Stimulated activated effector memory CD8-positive, alpha-beta T cell treated with anti-CD3 and anti-CD28 coated beads, Interleukin-12 subunit alpha, Interleukin-12 subunit beta, amount 100 ng/mL, for 72 hours (primary cell): ENCODE measurements at regions not wholly inside any gene's neighbourhood (a gene's known extent, or its start where the extent isn't known, plus 50 kb on each side); places are given as distances from the start of the nearest gene placed in this dataset.

Experiments
- ATAC-seq: fragments of 150-1000 bp; cut with Tn5 transposase; 2 replicates; pipeline ENCODE4 v1.10.0; 2021
- DNase-seq, 2 donors: peaks; one replicate each; pipeline ENCODE4 v3.0.0; 2021 to 2022; ENCODE audit warnings: low spot score in 2 of 2
- H3K27ac Mint-ChIP-seq: one replicate; pipeline ENCODE4 v1.8.0; 2022; ENCODE audit warnings: mild to moderate bottlenecking, mixed read lengths
- H3K36me3 Mint-ChIP-seq: one replicate; pipeline ENCODE4 v1.8.0; 2022; ENCODE audit warnings: mild to moderate bottlenecking, mixed read lengths
- H3K4me1 Mint-ChIP-seq: one replicate; pipeline ENCODE4 v1.8.0; 2022; ENCODE audit warnings: mixed read lengths
- H3K4me3 Mint-ChIP-seq: one replicate; pipeline ENCODE4 v1.8.0; 2022; ENCODE audit warnings: mild to moderate bottlenecking, mixed read lengths
- H3K9me3 Mint-ChIP-seq: one replicate; pipeline ENCODE4 v1.8.0; 2022; ENCODE audit warnings: mixed read lengths

- Mint-ChIP-seq H3K36me3 (no peaks in the 10 kb centered on the region), H3K4me3 (no peak overlapping the region), H3K27ac (no peak overlapping the region), H3K4me1 (no peaks in the 10 kb centered on the region), H3K9me3 (no peaks in the 10 kb centered on the region)
- ATAC-seq (no peak), DNase-seq (no peak)
Observed at GRCh38 chr5:112671687-112672086, 66.0 kb upstream of the APC start.

GRCh38 chr5:112681481-112681908 is 56.2 kb upstream of the APC start:
- Mint-ChIP-seq H3K4me3 (no peak overlapping the region), H3K27ac (no peak overlapping the region), H3K4me1 (no peaks in the 10 kb centered on the region), H3K9me3 (peaks cover 2% of the 10 kb centered on the region), H3K36me3 (no peaks in the 10 kb centered on the region)
- DNase-seq, result no peak
- ATAC-seq, result no peak

- no peaks in the 10 kb centered on the region for H3K36me3 Mint-ChIP-seq
- H3K27ac Mint-ChIP-seq, result no peak overlapping the region
- no peaks in the 10 kb centered on the region for H3K4me1 Mint-ChIP-seq
- ATAC-seq, result no peak
- H3K4me3 Mint-ChIP-seq, result no peak overlapping the region
- H3K9me3 Mint-ChIP-seq, result peaks cover 2% of the 10 kb centered on the region
- DNase-seq, result no peak
Observed at GRCh38 chr5:112682621-112683061, 55.0 kb upstream of the APC start.

DNA sequence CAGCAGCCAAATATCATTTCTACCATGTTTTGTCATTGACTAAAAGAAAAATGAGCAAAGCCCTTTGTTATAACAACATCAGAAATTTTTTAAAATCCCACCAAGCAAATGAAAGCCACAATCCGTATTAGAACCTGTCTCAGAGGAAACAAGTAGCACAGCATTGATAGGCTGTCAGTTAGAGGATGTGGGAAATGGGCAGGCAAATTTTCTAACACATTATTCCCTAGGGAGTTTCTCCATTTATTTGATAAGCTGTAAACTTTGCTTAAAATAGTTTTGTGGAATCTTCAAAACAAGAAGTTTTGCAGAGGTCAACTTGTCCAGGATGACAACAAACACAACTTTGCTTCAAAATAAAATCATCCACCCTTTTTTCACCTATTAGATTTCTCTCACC is 53.6 kb upstream of the APC start:
- no peaks in the 10 kb centered on the region for H3K4me1 Mint-ChIP-seq
- H3K9me3 Mint-ChIP-seq, result peaks cover 2% of the 10 kb centered on the region
- no peaks in the 10 kb centered on the region for H3K36me3 Mint-ChIP-seq
- no peak overlapping the region for H3K27ac Mint-ChIP-seq
- DNase-seq (no peak), ATAC-seq (no peak)
- no peak overlapping the region for H3K4me3 Mint-ChIP-seq

GRCh38 chr5:112684737-112685136 is 52.9 kb upstream of the APC start:
- no peaks in the 10 kb centered on the region for H3K36me3 Mint-ChIP-seq
- DNase-seq, result no peak
- no peaks in the 10 kb centered on the region for H3K4me1 Mint-ChIP-seq
- ATAC-seq, result no peak
- H3K9me3 Mint-ChIP-seq, result peaks cover 2% of the 10 kb centered on the region
- H3K4me3 Mint-ChIP-seq, result no peak overlapping the region
- H3K27ac Mint-ChIP-seq, result no peak overlapping the region

DNA sequence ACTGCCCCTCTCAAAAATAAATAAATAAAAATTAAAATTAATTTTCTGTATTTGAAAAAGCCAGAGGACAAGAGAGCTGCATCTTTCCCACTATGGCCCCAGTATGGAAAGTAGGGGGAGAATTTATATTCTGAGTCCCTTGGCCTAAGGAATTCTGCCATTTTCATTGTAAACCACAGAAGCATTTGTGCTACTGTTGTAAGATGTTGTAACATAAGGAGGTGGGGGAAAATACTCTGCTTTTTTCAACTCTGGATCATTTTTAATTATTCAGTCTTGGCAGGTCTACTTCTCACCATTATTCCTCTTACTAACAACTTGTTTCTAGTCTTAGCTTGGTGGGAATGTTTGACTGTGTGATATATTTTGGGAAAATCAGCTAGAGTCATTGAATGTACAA is 52.3 kb upstream of the APC start:
- ATAC-seq, result no peak
- peaks cover 2% of the 10 kb centered on the region for H3K9me3 Mint-ChIP-seq
- no peaks in the 10 kb centered on the region for H3K4me1 Mint-ChIP-seq
- no peak overlapping the region for H3K27ac Mint-ChIP-seq
- H3K36me3 Mint-ChIP-seq, result no peaks in the 10 kb centered on the region
- no peak overlapping the region for H3K4me3 Mint-ChIP-seq
- no peak for DNase-seq

GRCh38 chr5:112685931-112686330 is 51.8 kb upstream of the APC start:
- no peak for ATAC-seq
- Mint-ChIP-seq H3K4me3 (no peak overlapping the region), H3K9me3 (peaks cover 2% of the 10 kb centered on the region)

DNA sequence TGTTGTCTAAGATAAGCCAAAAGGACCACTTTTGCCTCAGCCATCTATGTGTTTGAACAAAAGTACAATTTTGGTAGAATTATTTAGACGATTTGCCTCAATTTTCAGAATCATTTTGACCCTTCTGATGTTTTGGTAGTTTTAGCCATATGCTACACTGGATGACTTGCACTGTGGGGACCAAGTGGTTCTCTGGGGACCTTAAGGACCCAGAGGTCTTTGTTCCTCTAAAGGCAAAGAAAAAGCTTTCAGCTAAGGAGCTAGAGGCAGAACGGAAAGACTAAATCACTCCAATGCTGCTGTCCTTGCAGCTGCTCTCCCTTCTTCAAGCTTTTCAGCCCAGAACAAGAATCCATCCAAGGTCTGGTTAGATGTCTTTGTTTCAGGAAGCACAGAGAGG is 51.0 kb upstream of the APC start:
- Mint-ChIP-seq H3K4me1 (no peaks in the 10 kb centered on the region), H3K27ac (no peak overlapping the region)

More at GRCh38 chr5:112685931-112686330, 51.8 kb upstream of the APC start:
- no peak for DNase-seq
- Mint-ChIP-seq H3K4me1 (no peaks in the 10 kb centered on the region), H3K36me3 (no peaks in the 10 kb centered on the region), H3K27ac (no peak overlapping the region)

DNA sequence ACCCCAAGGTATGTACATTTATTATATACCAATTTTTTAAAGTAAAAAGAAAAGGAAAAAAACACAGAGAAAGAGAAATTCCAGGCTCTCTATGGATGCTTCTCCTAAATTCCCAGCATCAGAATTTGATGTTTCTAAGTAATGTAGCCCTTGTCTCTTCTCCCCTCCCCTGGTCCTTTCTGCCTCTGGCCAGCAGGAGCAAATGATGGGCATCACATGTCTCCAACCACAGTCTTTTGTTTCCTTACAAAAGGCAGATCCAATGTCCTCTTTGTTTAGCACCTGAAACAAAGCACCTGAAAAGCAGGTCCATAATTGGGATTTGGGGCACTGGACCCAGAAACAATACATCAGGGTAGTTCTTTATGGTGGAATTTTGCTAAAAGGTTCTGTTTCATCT is 50.4 kb upstream of the APC start:
- Mint-ChIP-seq H3K27ac (no peak overlapping the region), H3K36me3 (no peaks in the 10 kb centered on the region), H3K9me3 (peaks cover 2% of the 10 kb centered on the region), H3K4me1 (no peaks in the 10 kb centered on the region), H3K4me3 (no peak overlapping the region)
- DNase-seq, result no peak
- no peak for ATAC-seq

More for the DNA sequence above, 51.0 kb upstream of the APC start:
- Mint-ChIP-seq H3K9me3 (peaks cover 2% of the 10 kb centered on the region), H3K36me3 (no peaks in the 10 kb centered on the region), H3K4me3 (no peak overlapping the region)
- DNase-seq (no peak), ATAC-seq (no peak)
